Endodermal cell (in vitro differentiated cells): ENCODE measurements at regions not wholly inside any gene's neighbourhood (a gene's known extent, or its start where the extent isn't known, plus 50 kb on each side); places are given as distances from the start of the nearest gene placed in this dataset.

Experiments used
- DNase-seq: peaks from one replicate; pipeline ENCODE4 v3.0.0-alpha.2; 2017
- H3K27ac ChIP-seq: 2 replicates; pipeline ENCODE4 v1.5.1; 2013; ENCODE audit warnings: mild to moderate bottlenecking, low read depth, low read length, moderate library complexity
- H3K27me3 ChIP-seq: 2 replicates; pipeline ENCODE4 v1.6.1; 2013; ENCODE audit warnings: mild to moderate bottlenecking, low read length, moderate library complexity; ENCODE audit not compliant: insufficient read depth, control insufficient read depth, poor library complexity, severe bottlenecking
- H3K36me3 ChIP-seq: 2 replicates; pipeline ENCODE4 v1.7.0; 2013; ENCODE audit warnings: mild to moderate bottlenecking, low read length, moderate library complexity; ENCODE audit not compliant: control insufficient read depth, insufficient read depth
- H3K4me1 ChIP-seq: one replicate; pipeline ENCODE4 v1.7.0; 2013; ENCODE audit warnings: low read length; ENCODE audit not compliant: control insufficient read depth, insufficient read depth
- H3K4me3 ChIP-seq: 2 replicates; pipeline ENCODE4 v1.5.1; 2013; ENCODE audit warnings: mild to moderate bottlenecking, low read length, moderate library complexity
- H3K9ac ChIP-seq: 2 replicates; pipeline ENCODE4 v1.6.1; 2013; ENCODE audit warnings: mild to moderate bottlenecking, low read length, moderate library complexity; ENCODE audit not compliant: poor library complexity, severe bottlenecking; ENCODE audit errors: extremely low read depth
- H3K9me3 ChIP-seq: 2 replicates; pipeline ENCODE4 v1.6.1; 2013; ENCODE audit warnings: mild to moderate bottlenecking, low read length, moderate library complexity; ENCODE audit not compliant: control insufficient read depth
- H3K27ac Mint-ChIP-seq: 2 replicates; pipeline ENCODE4 v1.8.0; 2020; ENCODE audit warnings: mixed read lengths
- H3K27me3 Mint-ChIP-seq: 2 replicates; pipeline ENCODE4 v1.8.0; 2021; ENCODE audit warnings: mild to moderate bottlenecking, mixed read lengths; ENCODE audit not compliant: insufficient read depth
- H3K36me3 Mint-ChIP-seq: 2 replicates; pipeline ENCODE4 v1.8.0; 2020; ENCODE audit warnings: low read depth, mixed read lengths
- H3K4me1 Mint-ChIP-seq: 2 replicates; pipeline ENCODE4 v1.8.0; 2020; ENCODE audit warnings: mixed read lengths
- H3K4me3 Mint-ChIP-seq: 2 replicates; pipeline ENCODE4 v1.8.0; 2020; ENCODE audit warnings: mild to moderate bottlenecking, moderate library complexity, mixed read lengths
- H3K9me3 Mint-ChIP-seq: 2 replicates; pipeline ENCODE4 v1.8.0; 2020; ENCODE audit warnings: mild to moderate bottlenecking, mixed read lengths
- WGBS, 2 experiments: methylation state at CpG; one replicate each; pipeline versions ENCODE4 v1.1.5 to v1.1.7; 2013; ENCODE audit warnings: missing lambda C conversion rate in 2 of 2, mixed read lengths in 1 of 2; ENCODE audit not compliant: insufficient coverage in 1 of 2, insufficient read length in 1 of 2; 5-methylcytosine and 5-hydroxymethylcytosine counted together
- TF ChIP-seq, protein P1 (sequence below): fragments of 200-600 bp; sonication (generic); conservative IDR thresholded peaks from 2 replicates; pipeline ENCODE4 v1.5.0; 2021; ENCODE audit warnings: antibody characterized with exemption, mild to moderate bottlenecking

DNA sequence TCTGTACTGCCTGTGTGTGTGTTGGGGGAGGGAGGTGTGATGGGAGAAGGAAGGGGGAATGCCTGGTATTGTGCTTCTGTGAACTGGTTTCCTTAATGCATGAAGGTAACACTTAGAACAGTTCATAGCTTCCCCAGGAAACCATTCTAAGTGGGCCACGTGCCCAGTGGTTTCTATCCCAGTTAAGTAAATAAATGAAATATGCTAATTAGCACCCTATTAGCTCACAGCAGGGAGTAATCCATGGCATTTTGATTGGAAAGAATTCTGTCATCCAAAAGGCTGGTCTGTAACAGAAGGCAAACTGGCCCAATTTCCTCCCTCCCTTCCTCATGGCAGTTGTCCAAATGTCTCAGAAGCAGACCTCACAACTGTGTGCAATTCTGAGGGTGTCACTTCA is 199.3 kb downstream of the TTLL7 start:
- peak; percentile 55 for DNase-seq
- Mint-ChIP-seq H3K27ac (no peak overlapping the region), H3K36me3 (no peaks in the 10 kb centered on the region), H3K4me1 (peaks cover 56% of the 10 kb centered on the region), H3K27me3 (no peaks in the 10 kb centered on the region), H3K4me3 (no peak overlapping the region), H3K9me3 (no peaks in the 10 kb centered on the region)
- no peaks in the 10 kb centered on the region for H3K36me3 ChIP-seq
- 27% methylated on average over 1 of the region's 1 CpG; no CpG with 5 or more reads in 1 of the 2 experiments for WGBS, 2 experiments
- no peaks in the 10 kb centered on the region for H3K27me3 ChIP-seq
- H3K27ac ChIP-seq, result no peak overlapping the region
- TF ChIP-seq, protein P1, sequence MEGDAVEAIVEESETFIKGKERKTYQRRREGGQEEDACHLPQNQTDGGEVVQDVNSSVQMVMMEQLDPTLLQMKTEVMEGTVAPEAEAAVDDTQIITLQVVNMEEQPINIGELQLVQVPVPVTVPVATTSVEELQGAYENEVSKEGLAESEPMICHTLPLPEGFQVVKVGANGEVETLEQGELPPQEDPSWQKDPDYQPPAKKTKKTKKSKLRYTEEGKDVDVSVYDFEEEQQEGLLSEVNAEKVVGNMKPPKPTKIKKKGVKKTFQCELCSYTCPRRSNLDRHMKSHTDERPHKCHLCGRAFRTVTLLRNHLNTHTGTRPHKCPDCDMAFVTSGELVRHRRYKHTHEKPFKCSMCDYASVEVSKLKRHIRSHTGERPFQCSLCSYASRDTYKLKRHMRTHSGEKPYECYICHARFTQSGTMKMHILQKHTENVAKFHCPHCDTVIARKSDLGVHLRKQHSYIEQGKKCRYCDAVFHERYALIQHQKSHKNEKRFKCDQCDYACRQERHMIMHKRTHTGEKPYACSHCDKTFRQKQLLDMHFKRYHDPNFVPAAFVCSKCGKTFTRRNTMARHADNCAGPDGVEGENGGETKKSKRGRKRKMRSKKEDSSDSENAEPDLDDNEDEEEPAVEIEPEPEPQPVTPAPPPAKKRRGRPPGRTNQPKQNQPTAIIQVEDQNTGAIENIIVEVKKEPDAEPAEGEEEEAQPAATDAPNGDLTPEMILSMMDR, result no peak
- no peaks in the 10 kb centered on the region for H3K9me3 ChIP-seq
- peaks cover 22% of the 10 kb centered on the region for H3K4me1 ChIP-seq
- H3K9ac ChIP-seq, result no peak overlapping the region
- peak overlapping the region; percentile 7 for H3K4me3 ChIP-seq

DNA sequence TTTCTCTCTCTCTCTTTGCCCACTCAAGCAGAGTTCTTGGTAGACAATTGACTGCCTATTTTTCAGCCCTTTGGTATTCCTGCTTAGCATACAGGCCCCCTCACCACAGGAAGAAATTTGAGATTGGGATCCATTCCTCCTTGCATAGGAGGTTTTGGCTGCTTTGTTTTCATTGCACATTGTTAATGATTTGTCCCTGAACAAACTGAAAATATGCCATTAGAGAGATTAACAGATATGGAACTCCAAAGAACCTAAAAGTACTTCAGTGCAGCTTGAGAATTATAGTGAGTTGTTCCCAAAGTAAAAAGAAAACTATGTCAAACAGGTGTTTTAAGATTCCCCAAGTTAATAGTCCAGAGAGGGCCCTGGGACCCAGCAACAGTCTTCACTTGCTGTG is 200.0 kb downstream of the TTLL7 start:
- H3K9ac ChIP-seq, result no peak overlapping the region
- Mint-ChIP-seq H3K36me3 (no peaks in the 10 kb centered on the region), H3K27me3 (peaks cover under 1% of the 10 kb centered on the region), H3K9me3 (no peaks in the 10 kb centered on the region), H3K27ac (peak overlapping the region; percentile 33), H3K4me1 (peaks cover 61% of the 10 kb centered on the region), H3K4me3 (no peak overlapping the region)
- no peaks in the 10 kb centered on the region for H3K27me3 ChIP-seq
- no peak for DNase-seq
- H3K4me3 ChIP-seq, result no peak overlapping the region
- no peak overlapping the region for H3K27ac ChIP-seq
- H3K36me3 ChIP-seq, result no peaks in the 10 kb centered on the region
- peaks cover 22% of the 10 kb centered on the region for H3K4me1 ChIP-seq
- TF ChIP-seq, protein P1, result no peak
- no peaks in the 10 kb centered on the region for H3K9me3 ChIP-seq

DNA sequence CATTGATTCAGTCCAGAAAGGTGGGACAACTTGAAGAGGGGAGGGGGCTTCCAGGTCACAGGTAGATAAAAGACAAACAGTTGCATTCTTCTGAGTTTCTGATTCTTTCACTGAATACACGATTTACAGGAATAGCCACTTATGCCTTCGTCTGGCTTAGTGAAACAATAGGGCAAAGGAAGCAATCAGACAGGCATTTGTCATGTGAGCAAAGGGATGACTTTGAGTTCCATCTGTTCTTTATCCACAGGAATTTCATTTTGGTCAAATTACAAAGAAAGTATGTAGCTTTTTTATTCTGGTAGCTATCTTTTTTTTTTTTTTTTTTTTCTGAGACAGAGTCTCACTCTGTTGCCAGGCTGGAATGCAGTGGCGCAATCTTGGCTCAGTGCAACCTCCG is 202.5 kb downstream of the TTLL7 start:
- H3K36me3 Mint-ChIP-seq, result no peaks in the 10 kb centered on the region
- Histone ChIP-seq H3K27me3 (no peaks in the 10 kb centered on the region), H3K9ac (peak overlapping the region; percentile 8), H3K9me3 (no peaks in the 10 kb centered on the region), H3K36me3 (no peaks in the 10 kb centered on the region), H3K4me1 (peaks cover 13% of the 10 kb centered on the region), H3K27ac (no peak overlapping the region), H3K4me3 (no peak overlapping the region)
- DNase-seq, result no peak
- H3K9me3 Mint-ChIP-seq, result no peaks in the 10 kb centered on the region
- H3K27ac Mint-ChIP-seq, result peak overlapping the region; percentile 93
- H3K4me1 Mint-ChIP-seq, result peaks cover 41% of the 10 kb centered on the region
- 87 to 88% methylated on average over 3 to 4 of the region's 4 CpGs for WGBS, 2 experiments
- TF ChIP-seq, protein P1, result no peak
- H3K27me3 Mint-ChIP-seq, result peaks cover 2% of the 10 kb centered on the region
- no peak overlapping the region for H3K4me3 Mint-ChIP-seq
